GM12878 (cell line): ENCODE measurements at regions not wholly inside any gene's neighbourhood (a gene's known extent, or its start where the extent isn't known, plus 50 kb on each side); places are given as distances from the start of the nearest gene placed in this dataset.

ENCODE experiments used
- ATAC-seq: fragments of 200-7000 bp; cut with Tn5 transposase; 3 replicates; pipeline ENCODE4 v1.9.1; 2020; ENCODE audit warnings: mild to moderate bottlenecking, moderate library complexity
- BruUV-seq: library from RNA; stranded (reverse); fragments of 400-500 nt; replicated peaks from 2 replicates; lab custom pipeline; 2021; lab: Mats Ljungman, UMichigan
- CTCF ChIA-PET: fragments of 300-600 bp; sonication (Branson Sonifier 250); formaldehyde crosslinking; extraction: SDS; loops from one replicate; lab custom pipeline; 2021; ENCODE audit warnings: inconsistent platforms; lab: Yijun Ruan, JAX
- POLR2A ChIA-PET: fragments of 350-600 bp; formaldehyde crosslinking; extraction: SDS; loops from one replicate; lab custom pipeline; 2021; ENCODE audit warnings: inconsistent platforms; lab: Charles Lee
- RAD21 ChIA-PET: fragments of 300-600 bp; sonication (Branson Sonifier 250); formaldehyde crosslinking; loops from one replicate; lab custom pipeline; 2023; ENCODE audit warnings: antibody characterized with exemption; ENCODE audit not compliant: unreplicated experiment; lab: Charles Lee
- SMC1A ChIA-PET: fragments of 300-600 bp; sonication (Branson Sonifier 250); formaldehyde crosslinking; loops from one replicate; lab custom pipeline; 2023; ENCODE audit not compliant: unreplicated experiment, uncharacterized antibody; lab: Charles Lee
- DNase-seq: peaks from one replicate; pipeline ENCODE4 v3.0.0-alpha.2; 2011; ENCODE audit warnings: low read depth, low spot score
- FAIRE-seq: peaks from 3 replicates; lab custom pipeline; 2011; peaks lifted over from hg19 to GRCh38; lab: Jason Lieb, UNC
- H2AFZ ChIP-seq: 2 replicates; pipeline ENCODE4 v1.6.0; 2011; ENCODE audit warnings: low read depth, low read length, control low read depth; ENCODE audit not compliant: control insufficient read depth
- H3K27ac ChIP-seq: 2 replicates; pipeline ENCODE4 v1.5.1; 2011; ENCODE audit warnings: control low read depth; ENCODE audit not compliant: control insufficient read depth, insufficient read depth
- H3K27me3 ChIP-seq, 2 experiments: replicated peaks in 1 of 2; 2 replicates each; pipeline versions ENCODE4 v1.6.0 to v1.6.1; 2011; ENCODE audit warnings: low read length in 1 of 2; ENCODE audit not compliant: control insufficient read depth in 2 of 2, insufficient read depth in 2 of 2
- H3K36me3 ChIP-seq, 2 experiments: 2 replicates each; pipeline ENCODE4 v1.5.1; 2011; ENCODE audit warnings: low read length in 1 of 2; ENCODE audit not compliant: control insufficient read depth in 2 of 2, insufficient read depth in 2 of 2
- H3K4me1 ChIP-seq: 2 replicates; pipeline ENCODE4 v1.6.1; 2011; ENCODE audit warnings: mild to moderate bottlenecking, low read length, moderate library complexity, mixed read lengths; ENCODE audit not compliant: control insufficient read depth, insufficient read depth
- H3K4me2 ChIP-seq: 2 replicates; pipeline ENCODE4 v1.6.0; 2011; ENCODE audit warnings: control low read depth; ENCODE audit not compliant: control insufficient read depth, insufficient read depth
- H3K4me3 ChIP-seq: fragments of 200-600 bp; sonication (generic); 2 replicates; pipeline ENCODE4 v1.5.1; 2016
- H3K79me2 ChIP-seq: 2 replicates; pipeline ENCODE4 v1.6.0; 2011; ENCODE audit warnings: low read length; ENCODE audit not compliant: control insufficient read depth, insufficient read depth
- H3K9ac ChIP-seq: 2 replicates; pipeline ENCODE4 v1.8.0; 2011; ENCODE audit warnings: low read length, control low read depth, mixed read lengths; ENCODE audit not compliant: control insufficient read depth, insufficient read depth
- H3K9me3 ChIP-seq: replicated peaks from 3 replicates; pipeline ENCODE4 v1.5.1; 2011; ENCODE audit warnings: mild to moderate bottlenecking, low read length; ENCODE audit not compliant: control insufficient read depth, insufficient read depth
- H4K20me1 ChIP-seq: 2 replicates; pipeline ENCODE4 v1.6.0; 2011; ENCODE audit not compliant: control insufficient read depth, insufficient read depth
- CBX3 ChIP-seq: fragments of 200-600 bp; sonication (generic); IDR thresholded peaks from 2 replicates; pipeline ENCODE4 v1.6.1; 2016; ENCODE audit warnings: low read depth, borderline replicate concordance
- CTCF ChIP-seq, 3 experiments: IDR thresholded peaks in 2 of 3; conservative IDR thresholded peaks in 1 of 3; 2 replicates each; pipeline ENCODE4 v1.5.1; 2011; ENCODE audit warnings: low read depth in 3 of 3, low read length in 3 of 3, mild to moderate bottlenecking in 3 of 3, control low read depth in 2 of 3, moderate library complexity in 2 of 3, inconsistent platforms in 1 of 3, mixed read lengths in 1 of 3; ENCODE audit not compliant: control insufficient read depth in 2 of 3, insufficient read depth in 1 of 3; ENCODE audit errors: extremely low read depth in 1 of 3
- MTA2 ChIP-seq: fragments of 450-650 bp; IDR thresholded peaks from 2 replicates; pipeline ENCODE4 v1.6.1; 2016; ENCODE audit warnings: low read depth, mild to moderate bottlenecking, moderate library complexity
- REST ChIP-seq: IDR thresholded peaks from 2 replicates; pipeline ENCODE4 v1.6.1; 2012; ENCODE audit warnings: mild to moderate bottlenecking, low read depth, low read length
- SKIL ChIP-seq: fragments of 450-650 bp; IDR thresholded peaks from 2 replicates; pipeline ENCODE4 v1.6.1; 2017; ENCODE audit warnings: mild to moderate bottlenecking, low read depth, inconsistent platforms; ENCODE audit not compliant: poor library complexity, severe bottlenecking
- TARDBP ChIP-seq: IDR thresholded peaks from 2 replicates; pipeline ENCODE4 v1.6.1; 2016; ENCODE audit warnings: borderline replicate concordance
- TCF3 ChIP-seq: IDR thresholded peaks from 2 replicates; pipeline ENCODE4 v1.6.1; 2012; ENCODE audit warnings: low read depth, mild to moderate bottlenecking, low read length, borderline replicate concordance; ENCODE audit not compliant: insufficient read depth
- WRNIP1 ChIP-seq: IDR thresholded peaks from 2 replicates; pipeline ENCODE4 v1.6.1; 2011; ENCODE audit warnings: low read depth, low read length, improper control_type of control experiment, borderline replicate concordance
- ZNF687 ChIP-seq: fragments of 450-650 bp; IDR thresholded peaks from 2 replicates; pipeline ENCODE4 v1.6.1; 2017; ENCODE audit warnings: mild to moderate bottlenecking, moderate library complexity
- WGBS: methylation state at CpG from one replicate; pipeline ENCODE4 v1.1.6; 2016; ENCODE audit warnings: low lambda C conversion rate; ENCODE audit not compliant: insufficient replicate concordance, insufficient coverage; ENCODE audit errors: missing lambda C conversion rate; 5-methylcytosine and 5-hydroxymethylcytosine counted together
- in situ Hi-C: fragments of 300-500 bp; cut with MboI; formaldehyde crosslinking; loops from 9 replicates; pipeline ENCODE4 v1.14.3; 2018; ENCODE audit warnings: mixed read lengths
- intact Hi-C: fragments of 100-400 bp; cut with micrococcal nuclease; formaldehyde crosslinking; loops from one replicate; pipeline ENCODE4 v1.14.2; 2022; ENCODE audit not compliant: unreplicated experiment

GRCh38 chr2:64777841-64778240, 124.1 kb upstream of the SERTAD2 start:
- no peak for ATAC-seq
- no peak for FAIRE-seq
- in situ Hi-C loops = no loop called here
- BruUV-seq = no TSS peak
- DNase-seq = no peak
- Histone ChIP-seq H3K4me3 (no peak overlapping the region), H2AFZ (no peak overlapping the region), H3K27me3 (no peaks in the 10 kb centered on the region), H3K36me3 (no peaks in the 10 kb centered on the region), H3K4me2 (no peak overlapping the region), H3K79me2 (no peaks in the 10 kb centered on the region), H3K9ac (no peak overlapping the region), H3K4me1 (no peaks in the 10 kb centered on the region), H4K20me1 (no peaks in the 10 kb centered on the region), H3K9me3 (no peaks in the 10 kb centered on the region; the same call in 2 of the 3 replicates), H3K27ac (no peak overlapping the region)
- ChIA-PET SMC1A (interaction anchor here (0.6 to 3.4 kb wide), 3 partner anchors 8 to 185 kb away, joined by 3 to 11 read pairs (median 5); no protein-coding TSS in a partner anchor), RAD21 (no interaction called here), POLR2A (no interaction called here), CTCF (no interaction called here)
- TF ChIP-seq MTA2 (no peak), WRNIP1 (no peak), TARDBP (no peak), CBX3 (no peak), REST (no peak), TCF3 (no peak), CTCF (IDR thresholded peaks at IDR 0.05 in 2 of 3, conservative IDR thresholded peaks at IDR 0.05 in 1 of 3; ENCODE audit: control insufficient read depth in 2 of 3, extremely low read depth in 1 of 3, insufficient read depth in 1 of 3, low read depth in 3 of 3, low read length in 3 of 3) (no peak), ZNF687 (no peak), SKIL (no peak)
- intact Hi-C loops = no loop called here
- 57% methylated on average over 3 of the region's 3 CpGs for WGBS
